Progenitor cell of endocrine pancreas (in vitro differentiated cells): ENCODE measurements at regions not wholly inside any gene's neighbourhood (a gene's known extent, or its start where the extent isn't known, plus 50 kb on each side); places are given as distances from the start of the nearest gene placed in this dataset.

Source experiments
- DNase-seq: peaks from one replicate; pipeline ENCODE4 v3.0.0; 2021; ENCODE audit warnings: low spot score; ENCODE audit not compliant: unreplicated experiment
- H3K27ac Mint-ChIP-seq: 2 replicates; pipeline ENCODE4 v1.8.0; 2021; ENCODE audit warnings: mild to moderate bottlenecking, moderate library complexity, mixed read lengths
- H3K27me3 Mint-ChIP-seq: 2 replicates; pipeline ENCODE4 v1.8.0; 2021; ENCODE audit warnings: mixed read lengths
- H3K36me3 Mint-ChIP-seq: 2 replicates; pipeline ENCODE4 v1.8.0; 2022; ENCODE audit warnings: mixed read lengths; ENCODE audit not compliant: insufficient read depth
- H3K4me1 Mint-ChIP-seq: 2 replicates; pipeline ENCODE4 v1.8.0; 2021; ENCODE audit warnings: low read depth, mixed read lengths
- H3K4me3 Mint-ChIP-seq: 2 replicates; pipeline ENCODE4 v1.8.0; 2021; ENCODE audit warnings: low read depth, mild to moderate bottlenecking, moderate library complexity, mixed read lengths
- H3K9me3 Mint-ChIP-seq: 2 replicates; pipeline ENCODE4 v1.8.0; 2021; ENCODE audit warnings: low read depth, mixed read lengths
- CTCF ChIP-seq: fragments of 200-600 bp; sonication (generic); IDR thresholded peaks from one replicate; pipeline ENCODE4 v1.5.0; 2021; ENCODE audit warnings: antibody characterized with exemption, mild to moderate bottlenecking; ENCODE audit not compliant: unreplicated experiment

GRCh38 chr3:82736696-82737277 lies 975.3 kb upstream of the GBE1 start:
- no peak for TF ChIP-seq CTCF
- H3K4me1 Mint-ChIP-seq, result peaks cover 4% of the 10 kb centered on the region
- no peak overlapping the region for H3K27ac Mint-ChIP-seq
- no peaks in the 10 kb centered on the region for H3K36me3 Mint-ChIP-seq
- no peak for DNase-seq
- H3K4me3 Mint-ChIP-seq, result no peak overlapping the region
- H3K9me3 Mint-ChIP-seq, result no peaks in the 10 kb centered on the region
- no peaks in the 10 kb centered on the region for H3K27me3 Mint-ChIP-seq

- TF ChIP-seq CTCF, result no peak
- Mint-ChIP-seq H3K27me3 (no peaks in the 10 kb centered on the region), H3K4me3 (no peak overlapping the region), H3K36me3 (no peaks in the 10 kb centered on the region), H3K9me3 (peaks cover 6% of the 10 kb centered on the region), H3K4me1 (no peaks in the 10 kb centered on the region), H3K27ac (no peak overlapping the region)
- DNase-seq, result no peak
These were observed 953.8 kb upstream of the GBE1 start for GRCh38 chr3:82715091-82715856.

GRCh38 chr3:82707035-82707434 lies 945.6 kb upstream of the GBE1 start:
- Mint-ChIP-seq H3K4me1 (no peaks in the 10 kb centered on the region), H3K9me3 (no peaks in the 10 kb centered on the region), H3K27me3 (no peaks in the 10 kb centered on the region), H3K4me3 (no peak overlapping the region), H3K36me3 (no peaks in the 10 kb centered on the region), H3K27ac (no peak overlapping the region)
- TF ChIP-seq CTCF, result peak; percentile 48
- no peak for DNase-seq

GRCh38 chr3:82685761-82686160 lies 924.3 kb upstream of the GBE1 start:
- no peak for DNase-seq
- H3K27me3 Mint-ChIP-seq, result no peaks in the 10 kb centered on the region
- H3K4me3 Mint-ChIP-seq, result no peak overlapping the region
- H3K36me3 Mint-ChIP-seq, result no peaks in the 10 kb centered on the region
- H3K4me1 Mint-ChIP-seq, result no peaks in the 10 kb centered on the region
- H3K27ac Mint-ChIP-seq, result no peak overlapping the region
- no peaks in the 10 kb centered on the region for H3K9me3 Mint-ChIP-seq
- TF ChIP-seq CTCF, result no peak

GRCh38 chr3:82676356-82677026 lies 915.0 kb upstream of the GBE1 start:
- H3K36me3 Mint-ChIP-seq, result no peaks in the 10 kb centered on the region
- no peaks in the 10 kb centered on the region for H3K27me3 Mint-ChIP-seq
- H3K9me3 Mint-ChIP-seq, result no peaks in the 10 kb centered on the region
- H3K4me3 Mint-ChIP-seq, result no peak overlapping the region
- no peaks in the 10 kb centered on the region for H3K4me1 Mint-ChIP-seq
- no peak overlapping the region for H3K27ac Mint-ChIP-seq
- no peak for DNase-seq
- TF ChIP-seq CTCF, result no peak
